ENCODE measurements at regions not wholly inside any gene's neighbourhood (a gene's known extent, or its start where the extent isn't known, plus 50 kb on each side); places are given as distances from the start of the nearest gene placed in this dataset.

DNA sequence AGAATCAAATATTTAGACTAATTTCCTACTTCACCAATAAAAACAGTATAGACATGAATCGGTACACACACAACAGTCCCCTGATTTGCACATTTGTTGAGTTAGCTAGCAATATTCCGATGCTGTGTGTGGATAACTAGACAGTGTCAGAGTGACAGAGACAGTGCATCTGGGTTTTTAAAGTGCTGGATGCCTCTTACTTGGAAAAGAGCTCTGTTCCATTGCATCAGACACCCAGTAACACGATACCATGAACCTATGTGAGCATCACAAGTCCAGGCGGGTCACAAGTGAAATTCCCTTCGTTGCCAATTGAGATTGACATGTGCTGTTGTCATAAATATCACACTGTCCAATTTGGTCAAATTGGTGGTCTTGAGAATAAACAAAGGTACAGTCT, 82.0 kb upstream of the ESRRG start:
- no peak for DNase-seq

DNA sequence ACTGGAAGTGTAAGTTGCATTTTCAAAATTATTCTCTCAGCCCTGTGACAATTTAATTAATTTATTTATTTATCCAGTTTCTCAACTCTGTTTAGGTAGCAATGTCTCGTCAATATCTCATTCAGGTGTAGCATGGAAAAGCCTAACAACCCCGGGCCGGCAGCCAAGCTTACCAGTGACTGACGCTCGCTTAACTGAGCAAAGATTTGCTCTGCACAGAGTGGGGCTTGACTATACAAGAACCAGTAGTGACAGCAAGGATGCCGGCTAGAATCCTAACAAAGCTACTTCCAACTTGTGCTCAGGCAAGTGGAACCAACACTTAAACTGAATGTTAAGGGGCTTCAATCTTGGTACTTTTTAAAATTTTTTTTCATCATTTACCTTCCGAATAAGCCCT, 80.9 kb upstream of the ESRRG start:
- no peak for DNase-seq

GRCh38 chr1:216794586-216794985, 71.4 kb upstream of the ESRRG start:
- no peak for DNase-seq

GRCh38 chr1:216793973-216794372, 70.7 kb upstream of the ESRRG start:
- DNase-seq, result no peak

GRCh38 chr1:216793303-216793702, 70.1 kb upstream of the ESRRG start:
- no peak for DNase-seq

GRCh38 chr1:216788671-216789070, 65.4 kb upstream of the ESRRG start:
- DNase-seq, result no peak

DNA sequence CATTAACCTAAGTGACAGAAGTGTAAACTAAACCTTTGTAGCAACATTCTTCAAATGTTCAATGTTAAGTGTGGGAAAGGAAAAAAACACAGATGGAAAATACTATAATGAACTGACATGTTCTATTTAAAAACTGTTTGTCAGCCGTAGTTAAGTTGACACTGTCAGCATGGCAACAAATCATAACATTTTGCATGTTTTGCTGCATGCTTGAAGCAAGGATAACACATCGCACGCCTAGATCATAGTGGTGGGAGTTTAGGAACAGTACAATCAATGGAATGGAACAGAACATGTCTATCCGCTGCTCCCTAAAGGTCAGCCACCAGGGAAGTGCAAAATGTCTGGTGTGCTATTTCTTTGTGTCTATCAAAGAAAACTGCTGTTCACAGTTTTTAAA, 62.5 kb upstream of the ESRRG start:
- no peak for DNase-seq

GRCh38 chr1:216785221-216785620, 62.0 kb upstream of the ESRRG start:
- DNase-seq, result no peak

DNA sequence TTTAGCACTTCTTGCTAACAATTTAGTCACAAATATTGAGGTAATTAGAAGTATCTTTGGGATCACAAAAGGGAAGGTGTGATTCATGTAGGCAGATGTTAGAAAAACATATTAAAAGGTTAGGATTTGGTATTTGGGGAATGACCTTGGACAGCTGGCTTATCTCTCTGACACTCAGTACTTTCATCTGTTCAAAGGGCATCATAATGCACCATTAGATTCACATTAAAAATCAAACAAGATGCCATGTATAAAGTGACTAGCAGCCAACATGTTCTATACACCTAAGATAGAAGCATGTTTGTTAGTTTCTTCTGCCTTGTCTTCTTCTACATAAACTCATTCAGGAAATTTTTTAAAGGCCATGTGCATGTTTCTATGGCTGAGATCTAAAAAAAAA, 56.5 kb upstream of the ESRRG start:
- DNase-seq, result no peak

GRCh38 chr1:216778737-216779136, 55.5 kb upstream of the ESRRG start:
- DNase-seq, result no peak

DNA sequence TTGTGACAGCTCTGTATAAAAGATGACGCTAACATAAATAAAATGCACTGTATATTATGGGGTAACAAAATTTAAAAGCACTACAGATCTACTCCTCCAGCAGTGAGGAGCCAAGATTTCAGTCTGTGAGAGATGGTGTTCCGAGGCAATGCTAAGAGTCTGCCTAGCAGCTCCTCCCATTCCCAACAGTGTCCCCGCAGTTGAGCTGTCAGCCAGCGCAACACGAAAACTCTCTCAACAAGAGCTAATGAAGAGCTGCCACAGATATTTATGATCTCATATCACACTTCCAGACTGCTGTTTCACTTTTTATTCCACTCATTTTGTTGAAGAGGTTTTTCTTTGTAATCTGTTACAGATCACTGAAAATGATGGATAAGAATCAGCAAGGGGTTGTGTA, 53.9 kb upstream of the ESRRG start:
- DNase-seq, result no peak
